GM21515 (cell line): ENCODE measurements at regions not wholly inside any gene's neighbourhood (a gene's known extent, or its start where the extent isn't known, plus 50 kb on each side); places are given as distances from the start of the nearest gene placed in this dataset.

Source experiments
- ATAC-seq: cut with Tn5 transposase; IDR thresholded peaks from one replicate; pipeline ENCODE4 v1.9.1; 2021; ENCODE audit not compliant: unreplicated experiment

DNA sequence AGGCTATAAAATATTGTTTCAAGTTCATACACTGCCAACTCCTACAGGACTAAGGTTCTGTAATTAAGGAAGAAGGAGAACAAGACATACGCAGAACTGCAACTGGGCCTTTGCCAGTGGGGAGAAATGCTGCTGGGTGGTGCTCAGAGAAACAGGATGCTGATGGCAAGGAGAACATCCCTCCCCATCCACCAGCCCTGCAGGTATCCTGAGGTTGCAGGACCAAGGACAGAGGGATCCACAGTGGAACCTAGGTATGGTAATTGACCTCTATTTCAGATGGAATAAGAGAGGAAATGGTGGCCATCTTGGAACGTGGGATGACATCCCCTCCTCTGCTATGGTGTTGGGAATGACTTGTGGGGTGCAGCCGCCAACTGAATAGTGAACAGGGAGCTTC lies 206.3 kb upstream of the S1PR3 start:
- no peak for ATAC-seq

DNA sequence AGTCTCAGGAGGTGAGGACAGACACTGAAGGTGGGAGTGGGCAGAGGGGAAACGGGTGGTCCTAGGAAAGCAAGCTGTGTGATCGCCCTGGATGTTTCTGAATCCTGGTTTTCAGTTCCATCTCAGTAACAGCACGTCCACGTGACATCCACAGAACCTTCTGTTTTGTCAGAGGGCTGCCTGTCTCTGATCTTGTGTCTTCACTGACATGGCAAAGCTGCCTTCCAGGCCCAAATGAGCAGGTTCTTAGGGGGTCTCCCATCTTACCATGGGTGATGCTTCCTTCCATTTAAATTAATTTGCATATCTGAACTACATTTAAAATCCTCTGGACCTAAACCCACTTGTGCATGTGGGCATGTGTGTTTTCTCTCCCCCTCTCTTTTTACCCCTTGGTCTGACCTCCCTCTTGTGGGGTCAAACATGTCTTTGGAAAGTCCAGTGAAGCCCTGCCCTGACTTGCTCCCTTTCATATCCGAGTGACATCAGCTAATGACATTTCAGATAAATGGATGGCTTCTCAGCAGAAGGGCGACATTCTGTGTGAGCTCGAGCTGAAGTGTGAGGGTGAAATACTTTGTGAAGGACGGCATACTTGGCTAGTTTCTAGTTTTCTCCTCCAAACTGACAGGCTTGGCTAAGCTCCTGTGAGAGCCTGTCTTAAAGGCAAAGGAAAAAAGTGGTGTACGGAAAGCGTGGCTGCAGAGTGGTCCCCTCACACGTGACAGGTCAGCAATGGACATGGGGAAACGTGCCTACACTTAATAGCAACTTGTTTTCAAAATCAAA lies 204.8 kb upstream of the S1PR3 start:
- ATAC-seq: no peak

DNA sequence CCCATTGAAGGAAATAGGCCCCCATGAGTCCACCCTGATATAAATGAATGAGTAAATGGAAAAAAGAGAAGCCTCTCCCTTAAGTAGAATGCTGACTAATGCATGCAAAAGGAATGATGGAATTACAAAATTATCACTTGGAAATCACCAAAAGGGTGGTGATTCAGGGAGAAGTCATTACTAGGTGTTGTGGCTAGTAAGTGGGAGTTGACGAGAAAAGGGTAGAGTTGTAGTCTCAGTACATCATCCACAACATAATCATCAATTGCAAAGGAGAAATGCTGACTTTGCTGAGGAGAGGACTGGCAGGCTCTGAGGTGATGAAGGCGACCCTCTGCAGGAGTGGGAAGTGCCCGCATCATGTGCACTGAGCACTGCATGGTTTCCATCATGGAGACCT lies 201.5 kb upstream of the S1PR3 start:
- ATAC-seq: no peak

DNA sequence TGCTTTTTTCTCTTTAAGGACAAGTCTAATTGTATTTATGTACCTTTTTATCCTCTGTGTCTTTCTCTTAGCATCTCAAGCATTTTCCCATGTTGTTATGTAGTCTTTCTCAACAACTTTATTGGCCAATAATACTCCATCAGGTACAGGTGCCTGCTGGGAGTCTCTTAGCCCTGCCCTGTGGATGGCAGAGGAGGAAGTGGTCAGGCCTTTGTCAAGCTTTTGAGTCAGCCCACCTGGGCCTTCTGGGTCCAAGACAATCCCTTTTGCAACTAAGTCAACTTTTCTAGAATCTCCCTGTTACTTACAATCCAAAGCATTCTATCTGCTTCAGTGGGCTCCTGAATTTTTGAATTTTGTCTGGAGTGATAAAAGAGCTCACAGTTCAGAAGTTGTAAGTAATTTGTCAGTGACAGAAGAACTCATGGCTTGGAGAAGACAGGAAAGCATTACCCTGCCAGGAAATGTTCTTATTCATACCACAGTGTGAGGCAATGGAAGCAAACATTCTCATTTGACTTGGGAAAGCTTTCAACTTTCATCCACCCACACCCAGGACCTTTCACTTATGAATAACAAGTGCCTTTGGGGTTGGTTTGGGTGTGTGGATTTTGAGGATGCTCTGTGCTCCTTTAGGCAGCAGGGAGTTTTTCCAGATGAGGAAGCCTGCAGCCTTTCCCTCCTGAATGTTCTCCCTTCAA lies 200.0 kb upstream of the S1PR3 start:
- no peak for ATAC-seq

DNA sequence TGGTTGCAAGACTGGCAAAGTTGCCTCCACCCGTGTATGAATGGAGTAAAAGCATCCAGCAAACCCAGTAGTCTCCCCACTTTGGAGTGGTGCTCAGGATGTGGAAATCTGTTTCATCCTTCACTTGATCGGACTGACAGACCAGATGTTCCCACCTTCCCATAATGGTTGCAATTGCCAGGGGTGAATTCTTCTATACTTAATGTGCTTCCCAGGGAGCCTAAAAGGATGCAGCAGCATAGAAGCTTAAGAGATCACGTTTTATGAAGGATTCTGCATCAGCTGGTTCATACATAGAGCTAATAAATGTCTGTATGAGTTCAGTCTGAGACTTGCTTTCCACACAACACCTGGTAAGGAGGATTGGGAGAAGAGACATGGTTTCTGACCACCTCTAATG lies 198.8 kb upstream of the S1PR3 start:
- ATAC-seq: no peak

GRCh38 chr9:88794100-88794499 lies 197.2 kb upstream of the S1PR3 start:
- no peak for ATAC-seq

DNA sequence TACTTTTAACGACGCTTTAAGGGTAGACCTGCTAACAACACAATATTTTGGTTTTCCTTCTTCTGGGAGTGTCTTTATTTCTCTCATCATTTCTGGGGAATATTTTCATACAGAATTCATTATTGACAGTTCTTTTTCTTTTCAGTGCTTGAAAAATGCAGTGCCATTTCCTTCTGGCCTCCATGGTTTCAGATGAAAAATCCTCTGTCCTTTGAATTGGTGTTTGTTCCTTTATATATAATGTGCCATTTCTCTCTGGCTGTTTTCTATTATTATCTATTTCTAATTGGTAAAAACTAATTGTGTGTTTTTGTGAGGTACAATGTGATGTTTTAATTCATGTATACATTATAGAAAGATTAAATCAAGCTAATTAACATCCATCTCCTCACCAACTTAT lies 194.3 kb upstream of the S1PR3 start:
- no peak for ATAC-seq

DNA sequence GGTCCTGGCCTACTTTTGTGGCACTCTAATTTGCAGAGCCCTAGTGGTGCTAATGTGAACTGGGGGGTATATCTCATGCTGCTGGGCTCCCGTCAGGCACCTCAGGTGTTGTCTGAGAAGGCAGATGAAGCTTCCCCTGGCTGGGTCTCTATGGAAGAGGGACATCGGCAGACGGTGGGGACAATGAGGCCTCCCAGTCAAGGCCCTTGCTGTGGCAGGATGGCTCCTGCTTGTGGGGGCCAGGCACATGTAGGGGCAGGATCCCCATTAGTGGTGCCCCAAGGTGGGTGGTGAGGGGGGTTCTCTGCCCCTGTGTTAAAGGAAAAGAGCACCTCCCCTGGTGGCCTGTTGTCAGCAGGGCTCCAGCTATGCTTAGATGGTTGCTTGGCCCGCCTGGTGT lies 192.8 kb upstream of the S1PR3 start:
- ATAC-seq: no peak

DNA sequence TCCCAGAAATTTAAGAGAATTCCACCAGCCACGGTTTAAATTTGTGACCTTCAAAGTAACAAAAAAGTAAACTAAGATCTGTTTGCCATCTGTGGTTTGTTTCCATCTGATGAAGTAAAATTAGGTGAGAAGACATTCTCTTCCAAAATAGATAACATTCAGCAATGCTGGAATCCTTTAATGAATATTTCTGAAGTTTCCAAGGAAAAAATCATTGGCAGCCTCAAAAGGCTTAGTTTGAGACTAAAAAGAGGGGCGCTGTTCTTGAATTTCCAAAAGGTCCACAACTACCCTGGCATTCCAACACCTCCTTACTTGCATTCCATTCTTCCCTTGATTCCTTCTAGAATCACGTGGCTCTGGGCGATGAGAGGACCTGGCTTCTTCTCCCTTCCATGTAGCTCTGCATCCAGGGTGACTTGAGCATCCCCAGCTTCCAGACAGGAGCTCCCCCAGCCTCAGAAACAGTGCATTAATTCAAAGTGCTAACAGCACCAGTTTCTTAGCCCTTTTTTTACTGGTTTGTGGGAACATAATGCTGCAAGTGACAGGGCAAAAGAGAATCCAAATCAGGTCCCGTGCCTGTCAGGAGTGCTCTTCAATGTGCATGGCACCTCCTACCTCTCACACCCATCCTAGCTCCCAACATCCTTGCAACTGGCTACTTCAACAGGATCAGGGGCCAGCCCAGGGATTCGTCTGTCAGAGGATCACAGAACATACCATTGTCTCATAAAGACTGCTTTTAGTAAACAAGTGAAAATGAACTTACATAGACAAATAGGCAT lies 191.5 kb upstream of the S1PR3 start:
- no peak for ATAC-seq

DNA sequence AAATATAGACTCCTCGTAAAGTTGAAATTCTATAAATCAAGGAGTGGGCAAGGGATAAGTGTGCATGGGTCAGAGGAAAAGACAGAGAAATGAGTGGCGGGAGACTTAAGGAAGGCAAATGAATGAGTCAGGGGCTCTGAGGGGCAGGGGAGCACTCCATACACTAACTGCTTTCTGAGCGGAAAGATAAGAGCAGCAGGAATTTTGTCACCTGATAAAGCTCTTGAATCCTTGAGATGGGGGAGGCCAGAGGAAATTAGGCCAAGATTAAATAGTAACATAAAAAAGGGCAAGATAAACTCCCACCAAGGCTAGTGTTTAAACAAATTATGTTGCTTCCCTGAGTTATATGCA lies 191.0 kb upstream of the S1PR3 start:
- ATAC-seq: no peak

DNA sequence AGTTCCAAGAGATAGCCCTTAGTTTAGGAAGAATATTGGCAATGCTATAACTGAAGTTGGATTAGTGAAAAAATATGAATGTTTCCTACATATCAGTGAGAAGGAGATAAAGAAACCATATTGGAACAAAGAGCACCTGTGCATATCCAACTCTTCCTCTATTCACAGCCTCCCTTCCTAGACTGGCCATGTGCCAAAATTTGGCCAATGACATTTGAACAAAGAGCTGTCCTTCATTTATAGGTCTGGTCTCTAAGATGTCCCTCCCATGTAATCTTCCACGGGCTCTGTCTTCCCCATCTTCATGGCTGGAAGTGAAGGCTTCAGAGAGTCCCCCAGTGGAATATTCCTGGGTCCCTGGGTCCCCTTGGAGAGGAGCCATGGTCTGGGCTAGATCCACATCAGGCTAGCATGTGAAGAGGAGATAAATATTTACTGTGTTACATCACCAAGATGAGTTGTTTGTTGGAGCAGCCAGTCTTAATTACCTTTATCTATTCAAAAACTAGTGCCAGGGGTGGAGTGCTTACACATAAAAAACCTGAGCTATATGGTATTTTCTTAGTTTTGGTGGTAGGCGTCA lies 190.0 kb upstream of the S1PR3 start:
- no peak for ATAC-seq

- ATAC-seq: no peak
These were observed 188.7 kb upstream of the S1PR3 start for GRCh38 chr9:88802533-88802932.

DNA sequence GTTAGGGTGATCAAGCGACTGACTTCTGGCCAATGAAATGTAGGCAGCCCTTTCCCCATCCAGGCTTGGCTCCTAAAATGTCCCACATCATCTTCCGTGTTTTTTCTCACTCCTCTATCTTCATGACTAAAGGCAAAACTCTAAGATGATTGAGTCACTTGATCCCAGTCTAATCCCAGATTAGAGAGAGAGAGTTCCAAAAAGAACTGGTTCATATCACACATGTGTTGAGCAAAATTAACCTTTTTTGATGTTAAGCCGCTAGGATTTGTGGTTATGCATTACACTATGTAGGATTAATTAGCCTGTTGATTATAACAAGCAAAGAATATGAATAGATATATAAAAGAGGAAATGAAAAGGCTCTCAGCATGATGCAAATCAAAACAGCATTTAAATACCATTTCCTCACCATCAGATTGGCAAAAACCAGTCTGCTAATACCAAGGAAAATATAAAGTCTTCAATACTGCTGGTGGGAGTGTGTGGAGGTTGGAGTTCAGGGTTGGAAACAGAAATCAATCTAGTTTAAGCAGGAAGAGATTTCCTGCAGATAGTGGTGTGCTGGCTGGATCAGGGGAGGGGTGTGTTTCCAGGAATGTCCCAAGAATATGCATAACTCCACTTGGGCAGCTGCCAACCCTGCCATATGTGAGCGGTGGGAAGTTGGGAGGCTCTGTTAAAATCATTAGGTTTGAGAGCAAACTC lies 187.6 kb upstream of the S1PR3 start:
- ATAC-seq: no peak

GRCh38 chr9:88804254-88804596 lies 187.0 kb upstream of the S1PR3 start:
- ATAC-seq: no peak

GRCh38 chr9:88805217-88805943 lies 185.9 kb upstream of the S1PR3 start:
- ATAC-seq: no peak

DNA sequence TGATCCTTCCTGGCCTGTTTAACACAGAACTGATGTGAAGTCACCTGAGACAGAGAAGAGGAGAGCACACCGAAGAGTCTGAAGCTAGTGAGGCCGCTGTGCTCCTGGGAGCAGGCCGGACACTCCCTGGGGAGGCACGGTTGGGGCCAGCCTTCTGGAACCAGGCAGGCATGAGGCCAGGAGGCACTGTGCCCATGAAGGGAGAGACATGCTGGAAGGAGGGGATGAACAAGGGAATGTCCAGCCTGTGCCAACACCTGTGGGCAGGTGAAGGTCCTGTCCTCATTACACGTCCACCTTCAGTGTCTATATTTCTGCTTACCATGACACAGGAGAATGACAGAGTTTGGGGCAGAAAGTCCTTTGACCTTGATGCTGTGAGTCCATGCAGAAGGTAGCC lies 183.8 kb upstream of the S1PR3 start:
- no peak for ATAC-seq

GRCh38 chr9:88808019-88808656 lies 183.1 kb upstream of the S1PR3 start:
- ATAC-seq: no peak

DNA sequence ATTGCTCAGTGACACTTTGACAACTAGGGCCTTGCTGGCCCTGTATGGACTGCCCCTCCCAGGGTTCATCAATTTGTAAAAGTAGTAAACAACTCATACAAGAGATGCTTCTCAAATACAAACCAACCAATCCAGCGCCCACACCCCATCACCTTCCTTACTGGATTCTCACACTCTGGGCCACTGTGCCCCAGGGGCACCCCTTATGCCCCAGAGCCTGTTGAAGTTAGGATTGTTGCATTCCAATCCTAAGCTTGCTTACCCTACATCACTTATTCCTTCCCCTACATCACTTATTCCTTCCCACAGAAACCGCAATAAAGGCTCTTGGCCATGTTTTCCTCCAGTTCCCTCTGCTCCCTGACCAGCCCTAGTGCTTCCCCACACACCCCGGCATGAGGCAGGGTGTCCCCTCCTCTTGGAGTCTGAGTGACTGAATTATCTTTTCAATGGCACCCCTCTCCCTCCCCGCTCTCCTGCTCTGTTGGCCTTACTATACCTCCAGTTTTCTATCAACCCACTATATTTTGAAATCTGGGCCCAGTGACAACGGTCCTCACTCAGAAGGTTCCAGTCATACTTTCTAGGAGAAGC lies 182.4 kb upstream of the S1PR3 start:
- no peak for ATAC-seq

DNA sequence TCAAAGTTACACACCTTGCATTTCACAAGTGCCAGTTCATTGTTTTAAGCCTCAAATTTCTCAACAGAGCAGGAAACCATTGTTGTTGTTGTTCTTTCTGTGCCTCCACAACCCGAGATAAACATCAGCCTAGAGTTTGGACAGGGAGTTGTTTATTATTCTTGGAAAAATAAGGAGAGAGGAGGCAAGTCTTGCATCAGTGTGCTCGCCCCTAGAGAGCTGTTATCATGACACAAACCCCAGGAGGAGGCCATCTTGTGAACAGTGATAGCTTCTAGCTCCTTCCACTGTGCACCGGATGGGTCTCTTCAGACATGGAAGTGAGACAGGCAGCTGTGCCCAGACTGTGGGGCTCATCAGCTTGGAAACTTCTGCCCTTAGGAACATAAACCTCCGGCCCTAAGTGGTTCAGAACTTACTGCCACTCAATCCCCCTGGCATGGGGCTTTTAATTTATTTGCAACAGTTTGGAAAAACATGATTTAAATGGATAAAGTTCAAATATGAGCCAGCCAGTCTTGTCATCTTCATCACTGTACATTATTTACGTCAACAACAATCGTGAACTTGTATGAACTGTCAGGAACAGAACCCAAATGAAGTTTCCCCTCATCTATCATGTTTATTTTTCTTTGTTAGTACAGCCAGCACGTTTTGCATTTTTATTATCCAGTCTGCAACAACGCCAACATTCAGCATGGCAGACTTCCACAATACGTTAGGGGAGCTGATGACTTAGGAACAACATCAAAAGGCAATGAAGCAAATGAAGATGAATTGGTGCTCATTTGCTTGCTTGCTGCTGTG lies 181.7 kb upstream of the S1PR3 start:
- ATAC-seq: no peak
